ENCODE measurements at regions not wholly inside any gene's neighbourhood (a gene's known extent, or its start where the extent isn't known, plus 50 kb on each side); places are given as distances from the start of the nearest gene placed in this dataset.

DNA sequence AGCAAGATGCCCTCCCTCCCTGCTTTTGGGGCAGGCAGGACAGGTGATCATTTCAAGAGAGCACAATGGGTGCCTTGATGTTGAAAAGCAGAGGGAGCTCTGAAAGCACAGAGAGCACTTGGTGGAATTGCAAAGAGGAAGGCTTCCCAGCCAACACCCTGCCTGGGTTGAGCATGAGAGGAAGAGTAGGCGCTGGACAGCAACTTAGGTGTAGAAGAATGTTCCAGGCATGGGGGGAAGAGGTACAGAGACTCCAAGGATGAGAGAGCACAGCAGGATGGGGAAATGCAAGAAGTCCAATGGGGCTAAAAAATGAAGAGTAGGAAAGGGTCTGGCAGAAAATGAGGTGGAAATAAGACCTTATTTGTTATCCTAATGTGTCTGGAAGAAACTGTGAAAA lies 144.8 kb downstream of the TRIM36 start:
- no peaks in the 10 kb centered on the region for H3K36me3 ChIP-seq (ENCODE audit: control insufficient read depth in 2 of 3, insufficient read depth in 3 of 3, low read length in 3 of 3)
- DNase-seq = no peak
- no peak overlapping the region for H3K27ac ChIP-seq (ENCODE audit: low read depth in 2 of 2, low read length in 2 of 2)
- FAIRE-seq = no peak
- H3K9ac ChIP-seq (ENCODE audit: low read length in 3 of 3) = no peak overlapping the region
- H3K4me3 ChIP-seq (ENCODE audit: low read length in 3 of 3) = no peak overlapping the region
- H3K4me1 ChIP-seq (ENCODE audit: control insufficient read depth in 2 of 3, insufficient read depth in 2 of 3, low read depth in 1 of 3, low read length in 3 of 3) = no peaks in the 10 kb centered on the region
- TF ChIP-seq, protein P1, sequence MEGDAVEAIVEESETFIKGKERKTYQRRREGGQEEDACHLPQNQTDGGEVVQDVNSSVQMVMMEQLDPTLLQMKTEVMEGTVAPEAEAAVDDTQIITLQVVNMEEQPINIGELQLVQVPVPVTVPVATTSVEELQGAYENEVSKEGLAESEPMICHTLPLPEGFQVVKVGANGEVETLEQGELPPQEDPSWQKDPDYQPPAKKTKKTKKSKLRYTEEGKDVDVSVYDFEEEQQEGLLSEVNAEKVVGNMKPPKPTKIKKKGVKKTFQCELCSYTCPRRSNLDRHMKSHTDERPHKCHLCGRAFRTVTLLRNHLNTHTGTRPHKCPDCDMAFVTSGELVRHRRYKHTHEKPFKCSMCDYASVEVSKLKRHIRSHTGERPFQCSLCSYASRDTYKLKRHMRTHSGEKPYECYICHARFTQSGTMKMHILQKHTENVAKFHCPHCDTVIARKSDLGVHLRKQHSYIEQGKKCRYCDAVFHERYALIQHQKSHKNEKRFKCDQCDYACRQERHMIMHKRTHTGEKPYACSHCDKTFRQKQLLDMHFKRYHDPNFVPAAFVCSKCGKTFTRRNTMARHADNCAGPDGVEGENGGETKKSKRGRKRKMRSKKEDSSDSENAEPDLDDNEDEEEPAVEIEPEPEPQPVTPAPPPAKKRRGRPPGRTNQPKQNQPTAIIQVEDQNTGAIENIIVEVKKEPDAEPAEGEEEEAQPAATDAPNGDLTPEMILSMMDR (IDR thresholded peaks at IDR 0.05; ENCODE audit: borderline replicate concordance, extremely low read depth, insufficient read depth) = no peak
- no peaks in the 10 kb centered on the region for H3K9me3 ChIP-seq (ENCODE audit: control insufficient read depth in 2 of 3, insufficient read depth in 1 of 3, low read length in 3 of 3)
- intact Hi-C loops (cut with DNase I) = no loop called here
- no peaks in the 10 kb centered on the region for H3K27me3 ChIP-seq (ENCODE audit: control insufficient read depth, insufficient read depth, low read length)

DNA sequence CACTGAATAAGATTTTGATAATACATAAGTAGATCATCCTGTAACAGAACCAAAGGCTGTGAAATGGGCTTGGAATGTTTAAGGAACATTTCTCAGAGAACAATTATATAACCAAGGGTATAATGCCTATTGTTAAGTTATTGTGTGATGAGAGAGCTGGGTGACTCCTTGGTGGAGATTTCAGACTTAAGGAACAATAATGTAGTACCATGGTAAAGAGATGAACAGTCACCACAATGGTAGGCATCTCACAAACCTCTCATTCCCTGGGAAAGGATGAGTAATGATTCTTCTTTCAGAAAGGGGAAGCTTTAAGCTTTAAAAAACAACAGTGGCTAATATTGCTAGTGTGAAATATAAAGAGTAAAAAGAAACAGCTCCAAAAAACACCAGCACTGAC lies 147.4 kb downstream of the TRIM36 start:
- Histone ChIP-seq H3K36me3 (ENCODE audit: control insufficient read depth in 2 of 3, insufficient read depth in 3 of 3, low read length in 3 of 3) (no peaks in the 10 kb centered on the region), H3K9me3 (ENCODE audit: control insufficient read depth in 2 of 3, insufficient read depth in 1 of 3, low read length in 3 of 3) (no peaks in the 10 kb centered on the region), H3K27me3 (ENCODE audit: control insufficient read depth, insufficient read depth, low read length) (no peaks in the 10 kb centered on the region), H3K4me3 (ENCODE audit: low read length in 3 of 3) (no peak overlapping the region), H3K4me1 (ENCODE audit: control insufficient read depth in 2 of 3, insufficient read depth in 2 of 3, low read depth in 1 of 3, low read length in 3 of 3) (no peaks in the 10 kb centered on the region), H3K9ac (ENCODE audit: low read length in 3 of 3) (no peak overlapping the region), H3K27ac (ENCODE audit: low read depth in 2 of 2, low read length in 2 of 2) (no peak overlapping the region)
- TF ChIP-seq, protein P1 (IDR thresholded peaks at IDR 0.05; ENCODE audit: borderline replicate concordance, extremely low read depth, insufficient read depth) = no peak
- intact Hi-C loops (cut with DNase I) = no loop called here
- no peak for FAIRE-seq
- DNase-seq = no peak

DNA sequence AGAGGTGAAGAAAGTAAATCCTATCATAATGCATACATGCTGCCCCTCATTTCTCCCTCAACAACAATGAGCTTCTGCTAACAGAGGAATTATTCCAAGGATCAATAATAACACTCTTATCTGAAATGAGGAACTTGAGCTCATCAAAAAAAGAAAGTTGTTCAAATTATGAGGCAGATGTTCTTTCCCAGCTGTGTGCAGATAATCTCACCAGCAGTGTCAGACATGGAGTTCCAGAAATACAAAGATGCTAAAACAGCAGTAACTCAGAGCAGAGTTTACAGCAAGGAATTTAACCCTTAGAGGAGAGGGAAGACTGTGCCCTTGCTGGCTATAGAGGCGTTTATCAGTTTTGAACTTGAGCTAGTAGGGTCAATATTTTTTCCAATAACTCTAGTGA lies 153.1 kb downstream of the TRIM36 start:
- Histone ChIP-seq H3K9ac (ENCODE audit: low read length in 3 of 3) (no peak overlapping the region), H3K36me3 (ENCODE audit: control insufficient read depth in 2 of 3, insufficient read depth in 3 of 3, low read length in 3 of 3) (no peaks in the 10 kb centered on the region), H3K27ac (ENCODE audit: low read depth in 2 of 2, low read length in 2 of 2) (no peak overlapping the region), H3K4me1 (ENCODE audit: control insufficient read depth in 2 of 3, insufficient read depth in 2 of 3, low read depth in 1 of 3, low read length in 3 of 3) (no peaks in the 10 kb centered on the region), H3K9me3 (ENCODE audit: control insufficient read depth in 2 of 3, insufficient read depth in 1 of 3, low read length in 3 of 3) (no peaks in the 10 kb centered on the region), H3K27me3 (ENCODE audit: control insufficient read depth, insufficient read depth, low read length) (no peaks in the 10 kb centered on the region), H3K4me3 (ENCODE audit: low read length in 3 of 3) (no peak overlapping the region)
- FAIRE-seq (no peak), DNase-seq (no peak)
- TF ChIP-seq, protein P1 (IDR thresholded peaks at IDR 0.05; ENCODE audit: borderline replicate concordance, extremely low read depth, insufficient read depth) = no peak
- intact Hi-C loops (cut with DNase I) = no loop called here

DNA sequence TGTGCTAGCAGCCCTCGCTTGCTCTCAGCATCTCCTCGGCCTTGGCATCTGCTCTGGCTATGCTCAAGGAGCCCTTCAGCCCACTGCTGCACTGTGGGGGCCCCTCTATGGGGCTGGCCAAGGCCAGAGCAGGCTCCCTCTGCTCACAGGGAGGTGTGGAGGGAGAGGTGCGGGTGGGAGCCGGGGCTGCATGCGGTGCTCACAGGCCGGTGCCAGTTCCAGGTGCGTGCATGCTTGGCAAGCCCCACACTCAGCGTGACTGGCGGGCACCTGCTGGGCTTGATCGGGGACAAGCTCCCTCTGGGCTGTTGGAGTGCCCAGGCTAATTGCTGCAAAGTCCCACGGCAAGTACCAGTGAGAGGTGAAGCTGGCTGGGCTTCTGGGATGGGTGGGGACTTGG lies 170.5 kb downstream of the TRIM36 start:
- H3K4me1 ChIP-seq (ENCODE audit: control insufficient read depth in 2 of 3, insufficient read depth in 2 of 3, low read depth in 1 of 3, low read length in 3 of 3) = no peaks in the 10 kb centered on the region
- TF ChIP-seq, protein P1 (IDR thresholded peaks at IDR 0.05; ENCODE audit: borderline replicate concordance, extremely low read depth, insufficient read depth) = no peak
- H3K4me3 ChIP-seq (ENCODE audit: low read length in 3 of 3) = no peak overlapping the region
- no peaks in the 10 kb centered on the region for H3K36me3 ChIP-seq (ENCODE audit: control insufficient read depth in 2 of 3, insufficient read depth in 3 of 3, low read length in 3 of 3)
- DNase-seq = peak in 1 of 5 donors; percentile 65
- H3K27ac ChIP-seq (ENCODE audit: low read depth in 2 of 2, low read length in 2 of 2) = no peak overlapping the region
- no peaks in the 10 kb centered on the region for H3K27me3 ChIP-seq (ENCODE audit: control insufficient read depth, insufficient read depth, low read length)
- H3K9ac ChIP-seq (ENCODE audit: low read length in 3 of 3) = no peak overlapping the region
- H3K9me3 ChIP-seq (ENCODE audit: control insufficient read depth in 2 of 3, insufficient read depth in 1 of 3, low read length in 3 of 3) = no peaks in the 10 kb centered on the region
- FAIRE-seq = no peak
- intact Hi-C loops (cut with DNase I) = no loop called here
